ENCODE measurements at regions not wholly inside any gene's neighbourhood (a gene's known extent, or its start where the extent isn't known, plus 50 kb on each side); places are given as distances from the start of the nearest gene placed in this dataset.

- TF ChIP-seq JUNB (CRISPR knock-in tag; conservative IDR thresholded peaks at IDR 0.05) (no peak), SETDB1 (IDR thresholded peaks at IDR 0.05; ENCODE audit: low read length) (no peak), EGR1 (conservative IDR thresholded peaks at IDR 0.05) (no peak), TAF7 (tag; IDR thresholded peaks at IDR 0.05) (no peak), FOXK1 (CRISPR knock-in tag; IDR thresholded peaks at IDR 0.05; ENCODE audit: borderline replicate concordance) (no peak), BHLHE40 (IDR thresholded peaks at IDR 0.05; ENCODE audit: low read length) (no peak)
Observed at GRCh38 chr3:152558386-152558785, 276.5 kb upstream of the P2RY1 start.

Measured in K562 (cell line).